Large intestine (tissue), 3 donors: ENCODE measurements at regions not wholly inside any gene's neighbourhood (a gene's known extent, or its start where the extent isn't known, plus 50 kb on each side); places are given as distances from the start of the nearest gene placed in this dataset.

ENCODE experiments used
- DNase-seq, 2 donors: peaks; one replicate each; pipeline versions ENCODE4 v3.0.0 to v3.0.0-alpha.2; 2013
- H3K27ac ChIP-seq: one replicate; pipeline ENCODE4 v1.5.1; 2013; ENCODE audit warnings: low read length
- H3K27me3 ChIP-seq: 2 replicates; pipeline ENCODE4 v1.6.1; 2013; ENCODE audit warnings: low read length; ENCODE audit not compliant: control insufficient read depth, insufficient read depth
- H3K36me3 ChIP-seq: 2 replicates; pipeline ENCODE4 v1.6.1; 2013; ENCODE audit warnings: low read length; ENCODE audit not compliant: control insufficient read depth, insufficient read depth
- H3K4me1 ChIP-seq: one replicate; pipeline ENCODE4 v1.6.1; 2013; ENCODE audit warnings: low read length; ENCODE audit not compliant: control insufficient read depth, insufficient read depth
- H3K4me3 ChIP-seq: one replicate; pipeline ENCODE4 v1.5.1; 2013; ENCODE audit warnings: low read length
- H3K9me3 ChIP-seq: one replicate; pipeline ENCODE4 v1.6.1; 2013; ENCODE audit warnings: mild to moderate bottlenecking, low read depth, low read length, moderate library complexity; ENCODE audit not compliant: control insufficient read depth
- WGBS: methylation state at CpG from one replicate; pipeline ENCODE4 v1.1.5; 2013; ENCODE audit warnings: low lambda C conversion rate; ENCODE audit not compliant: insufficient coverage; 5-methylcytosine and 5-hydroxymethylcytosine counted together

GRCh38 chr13:23993680-23993985 lies 96.3 kb upstream of the C1QTNF9B start:
- no peaks in the 10 kb centered on the region for H3K27me3 ChIP-seq
- H3K36me3 ChIP-seq, result no peaks in the 10 kb centered on the region
- no peak for DNase-seq
- no peaks in the 10 kb centered on the region for H3K9me3 ChIP-seq
- no CpG with 5 or more reads among the region's 1 CpG for WGBS
- no peak overlapping the region for H3K27ac ChIP-seq
- peaks cover 13% of the 10 kb centered on the region for H3K4me1 ChIP-seq
- H3K4me3 ChIP-seq, result no peak overlapping the region

- no peak overlapping the region for H3K4me3 ChIP-seq
- no peaks in the 10 kb centered on the region for H3K27me3 ChIP-seq
- 83% methylated on average over 1 of the region's 6 CpGs for WGBS
- no peaks in the 10 kb centered on the region for H3K36me3 ChIP-seq
- no peaks in the 10 kb centered on the region for H3K9me3 ChIP-seq
- no peak for DNase-seq
- H3K4me1 ChIP-seq, result peaks cover 6% of the 10 kb centered on the region
- H3K27ac ChIP-seq, result no peak overlapping the region
These were observed 98.2 kb upstream of the C1QTNF9B start for GRCh38 chr13:23995283-23996073.

- WGBS, result no CpG with 5 or more reads among the region's 2 CpGs
- H3K4me3 ChIP-seq, result no peak overlapping the region
- no peak overlapping the region for H3K27ac ChIP-seq
- no peaks in the 10 kb centered on the region for H3K9me3 ChIP-seq
- no peak for DNase-seq
- H3K4me1 ChIP-seq, result no peaks in the 10 kb centered on the region
- no peaks in the 10 kb centered on the region for H3K27me3 ChIP-seq
- H3K36me3 ChIP-seq, result no peaks in the 10 kb centered on the region
These were observed 99.2 kb upstream of the C1QTNF9B start for GRCh38 chr13:23996456-23996855.

- Histone ChIP-seq H3K36me3 (no peaks in the 10 kb centered on the region), H3K4me1 (no peaks in the 10 kb centered on the region), H3K9me3 (no peaks in the 10 kb centered on the region), H3K27ac (no peak overlapping the region), H3K4me3 (no peak overlapping the region), H3K27me3 (no peaks in the 10 kb centered on the region)
- no peak for DNase-seq
These were observed 102.1 kb upstream of the C1QTNF9B start for GRCh38 chr13:23999424-23999823.

- Histone ChIP-seq H3K27ac (no peak overlapping the region), H3K9me3 (no peaks in the 10 kb centered on the region), H3K36me3 (no peaks in the 10 kb centered on the region), H3K27me3 (no peaks in the 10 kb centered on the region), H3K4me1 (peaks cover 13% of the 10 kb centered on the region), H3K4me3 (no peak overlapping the region)
- no peak for DNase-seq
- WGBS, result 92% methylated on average over 5 of the region's 16 CpGs
These were observed 105.0 kb upstream of the C1QTNF9B start for GRCh38 chr13:24002206-24002815.

- 61% methylated on average over 3 of the region's 12 CpGs for WGBS
- no peak overlapping the region for H3K27ac ChIP-seq
- H3K4me3 ChIP-seq, result no peak overlapping the region
- no peaks in the 10 kb centered on the region for H3K36me3 ChIP-seq
- no peaks in the 10 kb centered on the region for H3K27me3 ChIP-seq
- peaks cover 13% of the 10 kb centered on the region for H3K4me1 ChIP-seq
- no peaks in the 10 kb centered on the region for H3K9me3 ChIP-seq
- DNase-seq, result peak in 1 of 2 donors; percentile 34
These were observed 107.0 kb upstream of the C1QTNF9B start for GRCh38 chr13:24004142-24004899.

GRCh38 chr13:24004971-24005370 lies 107.7 kb upstream of the C1QTNF9B start:
- H3K27me3 ChIP-seq, result no peaks in the 10 kb centered on the region
- no peak for DNase-seq
- H3K4me1 ChIP-seq, result peaks cover 13% of the 10 kb centered on the region
- no peak overlapping the region for H3K27ac ChIP-seq
- no peak overlapping the region for H3K4me3 ChIP-seq
- no peaks in the 10 kb centered on the region for H3K9me3 ChIP-seq
- WGBS, result 20% methylated on average over 1 of the region's 3 CpGs
- H3K36me3 ChIP-seq, result no peaks in the 10 kb centered on the region

- H3K9me3 ChIP-seq, result no peaks in the 10 kb centered on the region
- H3K4me1 ChIP-seq, result peaks cover 13% of the 10 kb centered on the region
- no peaks in the 10 kb centered on the region for H3K27me3 ChIP-seq
- H3K27ac ChIP-seq, result no peak overlapping the region
- whole genome bisulfite sequencing, result no CpG with 5 or more reads among the region's 4 CpGs
- H3K4me3 ChIP-seq, result no peak overlapping the region
- peak in 1 of 2 donors; percentile 42 for DNase-seq
- H3K36me3 ChIP-seq, result no peaks in the 10 kb centered on the region
These were observed 108.5 kb upstream of the C1QTNF9B start for GRCh38 chr13:24005755-24006281.

GRCh38 chr13:24006520-24007248 lies 109.4 kb upstream of the C1QTNF9B start:
- no CpG with 5 or more reads among the region's 17 CpGs for WGBS
- Histone ChIP-seq H3K27me3 (no peaks in the 10 kb centered on the region), H3K4me1 (peaks cover 13% of the 10 kb centered on the region), H3K27ac (no peak overlapping the region), H3K9me3 (no peaks in the 10 kb centered on the region), H3K4me3 (no peak overlapping the region), H3K36me3 (no peaks in the 10 kb centered on the region)
- DNase-seq, result no peak

GRCh38 chr13:24007979-24008620 lies 110.8 kb upstream of the C1QTNF9B start:
- no peaks in the 10 kb centered on the region for H3K9me3 ChIP-seq
- H3K36me3 ChIP-seq, result no peaks in the 10 kb centered on the region
- no peak overlapping the region for H3K4me3 ChIP-seq
- DNase-seq, result no peak
- 60% methylated on average over 1 of the region's 9 CpGs for WGBS
- no peak overlapping the region for H3K27ac ChIP-seq
- H3K4me1 ChIP-seq, result peaks cover 13% of the 10 kb centered on the region
- H3K27me3 ChIP-seq, result no peaks in the 10 kb centered on the region
